HG03103 (cell line): ENCODE measurements at regions not wholly inside any gene's neighbourhood (a gene's known extent, or its start where the extent isn't known, plus 50 kb on each side); places are given as distances from the start of the nearest gene placed in this dataset.
"Not testable (repeated sequence)": the region's sequence is repeated elsewhere in the genome, so short reads cannot be mapped to it uniquely, and the experiment has no call there.

ENCODE experiments used
- ATAC-seq: cut with Tn5 transposase; IDR thresholded peaks from one replicate; pipeline ENCODE4 v1.9.1; 2021; ENCODE audit warnings: low read depth; ENCODE audit not compliant: unreplicated experiment

DNA sequence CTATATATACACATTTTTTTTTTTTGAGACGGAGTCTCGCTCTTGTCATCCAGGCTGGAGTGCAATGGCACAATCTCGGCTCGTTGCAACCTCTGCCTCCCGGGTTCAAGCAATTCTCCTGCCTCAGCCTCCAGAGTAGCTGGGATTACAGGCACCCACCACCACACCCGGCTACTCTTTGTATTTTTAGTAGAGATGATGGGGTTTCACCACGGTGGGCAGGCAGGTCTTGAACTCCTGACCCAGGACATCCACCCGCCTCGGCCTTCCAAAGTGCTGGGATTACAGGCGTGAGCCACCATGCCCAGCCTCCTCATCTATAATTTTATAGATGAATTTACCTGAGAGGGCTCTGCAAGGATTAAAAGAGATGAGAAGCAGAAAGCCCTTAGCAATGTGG, 274.0 kb downstream of the FAM43A start:
- not testable (repeated sequence) for ATAC-seq

DNA sequence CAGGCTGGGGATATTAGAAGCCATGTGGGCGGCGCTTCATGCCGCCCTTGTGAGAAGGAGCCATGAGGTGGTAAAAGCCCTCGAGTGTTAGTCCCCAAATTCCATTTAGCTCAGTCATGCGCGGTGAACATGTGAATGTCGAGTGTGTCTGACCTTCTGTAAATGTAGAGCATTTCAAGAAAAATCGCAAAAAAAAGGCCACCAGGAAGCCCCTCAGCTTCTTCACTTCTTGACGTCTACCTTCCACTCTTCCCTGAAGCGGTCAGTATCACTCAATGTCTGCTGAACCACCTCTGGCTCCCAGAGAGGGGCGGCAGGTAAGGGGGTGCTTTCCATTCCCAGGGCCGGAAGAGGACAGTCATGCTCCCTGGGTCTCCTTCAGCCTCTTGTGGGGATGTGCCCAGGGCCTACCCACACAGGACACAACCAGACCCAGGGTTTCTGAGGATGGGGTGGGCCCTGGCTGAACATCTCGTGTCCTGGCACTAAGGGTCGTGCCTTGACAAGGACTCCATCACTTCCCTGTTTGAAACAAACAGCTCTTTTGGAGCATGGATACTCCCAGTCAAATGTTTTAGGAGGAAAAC, 274.9 kb downstream of the FAM43A start:
- no peak for ATAC-seq

DNA sequence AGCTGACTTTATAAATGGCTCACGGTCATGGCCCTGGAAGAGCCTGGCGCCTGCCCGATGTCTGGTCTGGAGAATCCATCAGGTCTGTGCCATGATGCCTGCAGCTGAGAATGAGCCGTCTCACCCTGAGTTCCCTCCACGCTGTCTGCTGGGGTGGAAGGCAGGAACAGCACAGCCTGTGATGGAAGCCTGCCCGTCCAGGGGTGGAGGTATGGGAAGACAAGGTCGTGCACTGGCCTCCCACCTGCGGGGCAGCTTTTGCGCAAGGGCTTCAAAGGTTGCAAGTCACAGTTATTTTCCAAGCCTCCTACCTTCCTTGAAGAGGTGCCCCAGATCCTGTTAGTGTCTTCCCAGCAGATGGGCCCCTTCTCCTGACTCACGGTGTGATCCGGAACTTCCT, 275.5 kb downstream of the FAM43A start:
- no peak for ATAC-seq

DNA sequence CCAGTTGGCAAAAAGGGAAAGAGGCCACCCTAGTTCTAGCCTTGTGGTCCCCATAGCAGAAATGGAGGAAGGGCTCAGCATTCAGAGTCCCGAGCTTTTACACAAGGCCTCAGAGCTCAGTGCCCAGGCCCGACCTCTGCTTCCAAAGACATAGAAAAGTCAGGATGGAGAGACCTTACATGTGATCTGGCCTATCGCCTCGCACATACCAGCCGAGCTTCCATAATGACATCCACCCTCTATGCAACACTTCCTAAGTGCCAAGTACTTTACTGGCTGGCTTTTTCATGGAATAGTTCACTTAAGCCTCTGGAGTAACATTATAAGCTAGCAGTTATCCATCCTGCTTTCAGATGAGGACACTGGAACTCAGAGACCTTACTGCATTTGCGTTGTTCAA, 275.9 kb downstream of the FAM43A start:
- no peak for ATAC-seq

DNA sequence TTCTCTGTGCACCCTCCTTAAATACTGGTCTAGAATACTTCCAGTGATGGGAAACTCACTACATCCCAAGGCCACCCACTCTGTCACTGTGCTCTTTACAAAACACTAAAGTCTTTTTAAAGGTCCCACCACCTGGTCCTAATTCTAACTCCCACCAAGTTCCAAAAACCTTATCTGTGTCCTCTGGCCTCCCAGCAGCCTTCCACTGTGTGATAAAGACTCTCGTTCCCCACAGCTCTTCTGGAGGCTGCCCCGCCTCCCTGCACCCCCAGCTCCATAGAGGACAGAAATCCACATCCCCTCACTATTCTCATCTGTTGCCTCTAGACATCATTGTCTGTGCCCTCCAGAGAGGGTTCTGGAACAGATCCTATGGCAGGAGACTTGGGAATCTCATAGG, 276.4 kb downstream of the FAM43A start:
- ATAC-seq = no peak

DNA sequence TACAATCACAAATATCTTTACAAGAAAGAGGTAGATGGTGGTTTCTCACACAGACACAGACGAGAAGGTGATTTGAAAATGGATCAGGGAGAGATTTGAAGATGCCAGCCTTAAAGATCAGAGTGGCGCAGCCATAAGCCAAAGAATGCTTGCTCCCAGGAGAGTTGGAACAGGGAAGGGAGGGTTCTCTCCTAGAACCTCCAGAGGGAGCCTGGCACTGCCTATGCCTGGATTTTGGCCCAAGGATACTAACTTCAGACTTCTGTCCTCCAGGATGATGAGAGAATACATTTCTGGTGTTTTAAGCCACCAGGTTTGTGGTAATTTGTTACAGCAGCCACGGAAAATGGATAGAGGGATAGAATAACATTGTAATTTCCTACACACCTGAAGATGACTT, 279.1 kb downstream of the FAM43A start:
- no peak for ATAC-seq

DNA sequence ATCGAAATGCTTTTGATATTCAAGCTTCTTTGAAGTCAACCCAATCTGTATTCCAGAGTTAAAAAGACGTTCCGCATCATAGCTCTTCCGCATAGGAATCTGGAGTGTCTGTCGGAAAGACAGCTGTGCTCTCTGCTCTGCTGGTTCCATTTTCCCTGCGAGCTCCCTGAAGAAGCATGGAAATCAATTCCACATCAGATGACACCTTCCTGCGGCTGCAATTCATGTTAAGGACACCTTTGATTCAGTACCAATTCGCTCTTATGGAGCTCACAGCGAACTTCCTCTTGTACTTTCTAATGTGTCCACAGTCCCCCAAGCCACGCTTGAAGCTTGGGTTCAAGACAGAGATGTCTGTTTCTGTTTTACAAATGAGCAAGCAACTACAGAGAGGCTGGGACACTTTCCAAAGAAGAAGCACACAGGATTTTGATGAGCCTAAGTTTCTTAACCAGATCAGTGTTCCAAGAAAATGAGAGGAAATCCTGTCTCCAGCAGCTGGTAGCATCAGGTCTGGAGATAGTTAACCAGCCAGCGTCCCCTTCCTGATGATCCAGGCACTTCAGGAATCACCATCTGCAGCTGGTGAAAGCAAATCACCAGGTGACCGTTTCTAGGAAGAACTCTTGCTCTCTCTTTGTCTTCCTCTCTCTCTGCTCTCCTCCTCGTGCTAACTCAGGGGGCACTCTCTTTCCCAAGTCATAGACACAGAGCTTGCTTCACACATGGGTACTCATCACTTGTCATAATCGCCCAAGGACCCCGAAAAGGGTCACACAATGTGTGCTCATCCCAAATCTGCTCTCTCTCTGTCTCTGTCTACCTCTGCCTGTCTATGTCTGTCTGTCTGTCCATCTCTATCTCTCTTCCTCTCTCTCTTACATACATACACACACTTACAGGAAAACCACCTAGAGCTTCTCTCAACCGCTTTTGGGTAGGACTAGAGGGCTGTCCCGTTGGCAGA, 281.8 kb downstream of the FAM43A start:
- ATAC-seq = no peak

DNA sequence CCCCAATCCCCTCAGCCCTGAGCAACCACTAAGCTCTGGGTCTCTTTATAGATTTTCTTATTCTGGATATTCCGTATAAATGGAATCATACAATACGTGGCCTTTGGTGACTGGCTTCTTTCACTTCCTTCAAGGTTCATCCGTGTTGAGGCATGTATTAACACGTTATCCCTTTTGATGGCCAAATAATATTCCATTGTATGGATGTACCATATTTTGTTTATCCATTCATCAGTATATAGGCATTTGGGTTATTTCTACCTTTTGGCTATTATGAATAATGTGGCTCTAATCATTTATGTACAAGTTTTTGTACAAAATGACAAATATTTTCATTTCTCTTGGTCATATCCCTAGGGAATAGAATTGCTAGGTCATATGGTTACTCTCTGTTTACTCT, 284.4 kb downstream of the FAM43A start:
- no peak for ATAC-seq

DNA sequence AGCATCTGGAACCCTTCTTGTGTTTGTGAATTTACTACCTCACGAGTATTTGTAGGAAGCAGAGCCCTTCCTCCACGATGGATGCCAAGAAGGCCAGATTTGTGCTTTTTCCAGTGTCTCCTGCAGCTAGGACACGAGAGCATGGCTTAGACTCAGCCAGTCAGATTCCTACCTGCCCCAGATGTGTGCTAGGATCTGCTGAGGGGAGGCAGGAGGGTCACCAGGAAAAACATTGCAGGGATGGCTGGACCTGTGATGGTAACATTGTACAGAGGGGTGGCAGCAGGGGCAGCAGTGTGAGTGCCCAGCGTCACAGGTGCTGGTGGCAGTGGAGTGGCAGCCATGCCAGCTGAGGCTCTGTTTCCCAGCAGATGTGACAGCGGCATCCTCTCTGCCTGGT, 285.3 kb downstream of the FAM43A start:
- ATAC-seq = no peak

DNA sequence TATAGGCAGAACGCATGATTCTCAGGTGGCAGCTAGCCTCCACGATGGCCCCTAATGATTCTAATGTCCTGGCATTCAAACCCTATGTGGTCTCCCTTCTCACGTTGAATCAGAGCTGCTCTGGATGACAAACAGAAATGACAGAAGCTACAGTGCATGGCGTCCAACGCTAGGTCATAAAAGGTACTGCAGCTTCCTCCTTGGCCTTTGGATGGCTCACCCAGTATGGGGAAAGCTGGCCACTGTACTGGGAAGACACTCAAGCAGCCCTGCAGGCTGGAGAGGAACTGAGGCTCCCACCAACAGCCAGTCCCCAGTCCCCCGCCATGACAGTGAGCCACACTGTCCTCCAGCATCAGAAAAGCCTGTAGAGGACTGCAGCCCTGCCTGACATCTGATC, 286.3 kb downstream of the FAM43A start:
- ATAC-seq = no peak

DNA sequence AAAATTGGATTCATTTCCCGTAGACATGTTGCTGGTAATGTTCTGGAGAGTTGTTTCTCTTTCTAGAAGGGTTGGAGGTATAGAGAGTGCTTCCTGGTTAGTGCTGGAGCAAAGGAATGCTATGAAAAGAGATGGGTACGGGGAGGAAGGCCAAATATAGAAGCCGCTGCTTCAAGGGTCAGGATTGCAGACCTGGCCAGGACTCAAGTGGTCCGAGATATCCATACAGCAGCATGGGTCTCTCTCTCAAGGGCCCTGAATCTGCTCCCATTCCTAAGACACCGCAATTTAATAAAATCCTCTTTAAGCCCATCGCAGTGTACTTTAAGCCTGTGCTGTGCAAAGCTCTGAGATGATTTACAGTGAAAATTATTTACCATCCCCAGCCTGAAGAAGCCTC, 287.0 kb downstream of the FAM43A start:
- ATAC-seq = no peak

DNA sequence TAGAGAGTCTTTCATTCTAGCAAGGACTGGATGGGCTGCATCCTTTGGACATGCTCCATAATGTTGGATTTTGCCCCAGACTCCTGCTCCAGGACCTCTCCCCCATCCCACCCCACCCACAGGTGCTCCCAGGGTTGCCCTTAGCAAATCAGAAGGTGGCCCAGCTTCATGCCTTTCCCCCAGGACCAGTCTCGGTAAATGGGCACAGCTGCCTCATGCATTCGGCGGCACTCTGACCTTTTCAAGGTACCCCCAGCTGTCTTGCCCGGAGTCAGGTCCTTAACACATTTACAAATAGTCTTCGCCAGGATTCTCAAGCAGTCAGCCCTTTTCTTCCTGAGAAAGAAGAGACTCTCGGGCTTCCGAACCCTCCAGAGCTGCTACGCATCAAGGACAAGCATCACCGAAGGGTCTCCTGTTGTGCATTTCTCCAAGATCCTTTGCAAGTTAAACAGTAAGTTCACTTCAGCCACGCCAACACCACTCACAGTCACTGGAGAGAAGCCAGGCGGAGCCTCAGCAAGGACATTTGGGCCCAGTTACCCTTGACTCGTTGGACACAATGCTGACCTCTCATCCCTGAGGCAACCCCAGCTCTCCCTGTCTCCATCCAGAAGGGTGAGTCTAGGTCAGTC, 287.8 kb downstream of the FAM43A start:
- ATAC-seq = no peak

DNA sequence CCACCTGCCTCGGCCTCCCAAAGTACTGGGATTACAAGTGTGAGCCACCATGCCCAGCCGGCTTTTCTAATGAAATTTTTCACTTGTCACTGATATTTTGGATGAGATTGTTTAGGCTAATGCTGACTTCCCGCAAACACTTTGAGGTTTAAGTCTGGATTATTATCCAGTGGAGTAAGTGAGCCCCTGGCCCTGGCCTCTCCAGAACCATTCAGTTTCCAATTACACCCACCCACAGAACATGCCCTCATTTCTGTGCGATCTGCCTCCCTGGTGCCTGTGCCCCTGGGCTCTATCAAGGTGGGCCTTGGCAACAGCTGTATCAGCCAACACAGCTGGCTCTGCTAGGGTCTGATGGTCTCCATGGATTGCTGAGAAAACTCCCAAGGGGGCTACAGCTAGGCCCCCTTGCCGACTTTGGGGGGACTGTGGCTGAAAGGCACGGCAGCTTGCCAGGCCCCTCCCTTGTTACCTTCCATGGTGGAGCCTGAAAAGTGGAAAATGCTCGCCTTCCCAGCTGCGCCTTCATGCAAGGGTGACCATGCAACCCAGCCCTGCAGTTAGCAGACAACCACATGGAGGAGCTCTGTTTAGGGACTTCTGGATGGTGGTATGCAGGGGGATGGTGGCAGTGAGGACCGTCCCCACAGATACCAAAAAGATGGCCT, 288.9 kb downstream of the FAM43A start:
- ATAC-seq = no peak

DNA sequence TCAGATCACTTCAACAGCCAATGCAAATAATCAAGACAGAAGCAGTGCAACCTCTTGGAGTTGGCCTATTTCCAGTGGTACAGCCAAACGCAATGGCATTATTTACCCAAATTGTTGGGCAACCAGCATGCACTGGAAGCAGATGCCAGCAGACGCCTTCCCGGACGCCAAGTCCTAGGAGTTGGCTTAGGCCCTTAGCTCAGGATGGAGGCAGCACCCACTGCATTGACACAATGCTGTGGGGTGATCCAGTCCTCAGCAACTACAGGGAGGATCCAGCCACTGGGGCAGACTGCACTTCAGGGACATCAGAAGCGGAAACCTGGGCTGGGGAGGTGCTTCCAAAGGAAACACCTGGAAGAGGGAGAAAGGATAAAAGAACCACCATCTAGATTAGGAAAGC, 290.4 kb downstream of the FAM43A start:
- no peak for ATAC-seq

DNA sequence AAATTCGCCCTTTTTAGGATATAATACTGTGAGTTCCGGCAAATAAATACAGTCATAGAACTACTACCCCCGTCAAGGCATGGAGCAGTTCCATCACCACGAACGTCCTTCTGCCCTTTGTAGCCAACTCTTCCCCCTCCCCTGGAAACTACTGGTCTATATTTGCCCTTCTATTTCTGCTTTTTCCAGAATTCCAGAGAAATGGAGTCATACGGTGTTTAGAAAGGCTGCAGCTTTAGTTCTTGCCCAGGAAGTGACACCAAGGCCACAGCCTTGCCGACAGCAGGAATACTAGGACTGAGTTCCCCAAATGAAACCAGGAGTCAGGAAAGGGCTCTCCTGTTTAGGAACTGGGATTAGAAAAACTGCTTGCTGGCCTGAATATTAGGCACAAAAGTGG, 291.2 kb downstream of the FAM43A start:
- ATAC-seq = no peak

DNA sequence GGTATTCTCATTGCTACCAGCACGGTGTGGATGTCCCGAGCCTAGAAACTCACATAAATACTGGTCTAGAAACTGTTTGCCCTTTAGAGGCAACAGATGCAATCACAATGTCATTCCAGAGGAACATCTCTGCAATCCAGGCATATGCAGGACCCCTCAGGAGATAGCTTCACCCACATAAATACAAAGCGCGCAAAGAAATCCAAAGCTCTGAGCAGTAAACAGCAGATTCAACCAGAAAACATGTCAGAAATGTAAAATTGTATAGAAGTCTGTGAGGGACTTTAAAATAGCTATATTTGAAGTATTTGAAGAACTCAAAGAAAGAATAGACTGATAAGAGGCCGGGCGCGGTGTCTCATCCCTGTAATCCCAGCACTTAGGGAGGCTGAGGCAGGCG, 291.7 kb downstream of the FAM43A start:
- no peak for ATAC-seq

DNA sequence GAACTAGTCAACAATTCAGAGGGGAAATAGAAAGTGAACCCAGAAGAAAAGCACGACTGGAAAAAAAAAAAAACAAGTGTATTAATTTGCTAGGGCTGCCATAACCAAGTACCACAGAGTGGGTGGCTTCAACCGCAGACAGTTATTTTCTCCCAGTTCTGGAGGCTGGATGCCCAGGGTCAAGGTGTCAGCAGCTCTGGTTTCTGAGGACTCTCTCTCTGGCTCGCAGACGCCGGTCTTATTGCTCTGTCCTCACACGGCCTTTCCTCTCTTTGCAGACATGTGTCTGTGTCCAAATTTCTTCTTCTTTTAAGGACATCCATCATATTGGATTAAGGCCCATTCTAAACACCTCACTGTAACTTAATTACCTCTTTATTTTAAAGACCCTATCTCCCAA, 291.8 kb downstream of the XXYLT1 start:
- ATAC-seq = no peak

DNA sequence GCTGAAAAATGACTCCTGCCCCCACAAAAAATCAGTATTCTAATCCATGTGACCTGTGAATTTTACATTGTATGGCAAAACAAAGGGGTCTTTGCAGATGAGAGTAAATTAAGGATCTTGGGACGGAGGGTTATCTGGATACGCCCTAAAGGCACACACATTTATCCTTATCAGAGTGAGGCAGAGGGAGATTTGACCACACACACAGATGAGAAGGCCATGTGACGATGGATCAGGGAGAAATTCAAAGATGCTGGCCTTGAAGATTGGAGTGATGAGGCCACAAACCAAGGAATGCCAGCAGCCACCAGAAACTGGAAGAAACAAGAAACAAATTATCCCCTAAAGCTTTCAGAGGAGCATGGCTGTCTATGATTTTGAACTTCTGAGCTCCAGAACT, 288.5 kb downstream of the XXYLT1 start:
- no peak for ATAC-seq

DNA sequence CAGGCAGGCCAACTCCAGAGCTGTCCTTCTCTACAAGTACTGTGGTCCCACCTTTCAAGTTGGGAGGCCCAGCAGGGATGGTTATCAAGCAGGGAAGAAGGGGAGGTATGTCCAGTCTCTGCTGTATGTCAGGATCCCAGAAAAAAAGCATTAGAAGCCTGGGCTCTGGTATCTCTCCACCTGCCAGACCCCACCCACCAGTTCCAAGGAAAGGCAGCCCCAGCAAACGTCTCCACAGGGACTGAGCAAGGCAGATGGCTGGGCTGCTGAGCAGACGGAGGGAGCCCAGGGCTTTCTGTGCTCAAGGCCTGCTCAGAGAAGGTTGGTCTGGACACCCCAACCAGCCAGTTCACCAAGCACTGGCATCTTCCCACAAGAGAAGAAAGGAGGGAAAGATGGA, 287.8 kb downstream of the XXYLT1 start:
- no peak for ATAC-seq

DNA sequence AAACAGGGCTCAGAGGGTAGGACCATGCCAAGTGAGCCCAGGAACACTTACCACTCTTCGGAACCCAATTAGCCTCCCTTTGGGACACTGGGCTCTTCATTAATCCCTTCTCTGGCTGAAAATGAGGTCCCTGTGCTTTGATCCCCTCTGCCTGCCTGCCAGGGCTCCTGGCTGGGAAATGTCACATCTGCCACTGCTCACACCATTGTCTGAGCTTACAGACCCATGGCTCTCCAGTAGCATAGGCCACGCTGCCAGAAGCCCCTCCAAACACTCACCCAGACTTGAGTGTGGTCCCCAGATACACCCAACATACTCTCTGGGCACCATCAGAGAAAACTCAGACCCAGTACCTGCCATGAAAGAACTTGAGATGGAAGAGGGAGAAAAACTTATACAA, 287.3 kb downstream of the XXYLT1 start:
- ATAC-seq = no peak

DNA sequence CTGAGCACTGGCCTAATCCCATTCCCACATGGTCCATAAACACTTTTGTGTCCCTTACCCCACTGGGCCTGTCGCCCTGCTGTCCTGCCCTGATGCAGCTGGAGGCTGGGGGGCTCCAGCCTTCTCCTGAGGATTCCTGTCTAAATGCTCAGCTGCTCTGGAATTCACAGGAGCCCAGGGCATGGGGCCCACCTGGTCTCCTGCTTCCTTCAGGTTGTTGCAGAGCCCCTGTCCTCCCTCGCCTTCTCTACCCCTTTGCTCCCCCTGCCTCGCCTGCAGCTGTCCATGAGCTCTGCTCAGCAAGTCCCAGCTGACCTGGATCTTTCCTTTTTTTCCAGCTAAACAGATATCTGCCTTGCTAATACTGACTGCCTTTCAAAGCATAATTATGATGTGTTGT, 286.9 kb downstream of the XXYLT1 start:
- ATAC-seq = no peak
